Natural killer cell (primary cell): ENCODE measurements at regions not wholly inside any gene's neighbourhood (a gene's known extent, or its start where the extent isn't known, plus 50 kb on each side); places are given as distances from the start of the nearest gene placed in this dataset.

Experiments
- ATAC-seq, 3 donors: fragments of 150-1000 bp in 2 of 3; fragments of 200-7000 bp in 1 of 3; cut with Tn5 transposase; 1 replicate in 1 of 3; 2 replicates in 2 of 3; pipeline ENCODE4 v1.10.0; 2021; ENCODE audit warnings: mild to moderate bottlenecking in 2 of 3, moderate library complexity in 2 of 3
- DNase-seq, 2 donors: peaks; one replicate each; pipeline versions ENCODE4 v3.0.0 to v3.0.0-alpha.2; 2013 to 2021; ENCODE audit warnings: mixed read lengths in 1 of 2
- H3K27ac ChIP-seq: one replicate; pipeline ENCODE4 v1.5.1; 2013; ENCODE audit warnings: mild to moderate bottlenecking, low read length
- H3K27me3 ChIP-seq: one replicate; pipeline ENCODE4 v1.6.1; 2013; ENCODE audit warnings: low read length; ENCODE audit not compliant: control insufficient read depth, insufficient read depth
- H3K36me3 ChIP-seq: one replicate; pipeline ENCODE4 v1.6.1; 2013; ENCODE audit warnings: low read length; ENCODE audit not compliant: control insufficient read depth, insufficient read depth
- H3K4me1 ChIP-seq: one replicate; pipeline ENCODE4 v1.6.1; 2013; ENCODE audit warnings: low read length; ENCODE audit not compliant: control insufficient read depth, insufficient read depth
- H3K4me3 ChIP-seq: one replicate; pipeline ENCODE4 v1.5.1; 2013; ENCODE audit warnings: low read length
- H3K9me3 ChIP-seq: one replicate; pipeline ENCODE4 v1.6.1; 2013; ENCODE audit warnings: low read length; ENCODE audit not compliant: control insufficient read depth, insufficient read depth
- H3K27ac Mint-ChIP-seq, 2 donors: one replicate each; pipeline ENCODE4 v1.8.0; 2022; ENCODE audit warnings: mild to moderate bottlenecking in 2 of 2, mixed read lengths in 2 of 2, moderate library complexity in 1 of 2
- H3K27me3 Mint-ChIP-seq, 2 donors: one replicate each; pipeline ENCODE4 v1.8.0; 2022; ENCODE audit warnings: low read depth in 2 of 2, mixed read lengths in 2 of 2
- H3K36me3 Mint-ChIP-seq: one replicate; pipeline ENCODE4 v1.8.0; 2022; ENCODE audit warnings: mixed read lengths
- H3K4me1 Mint-ChIP-seq, 2 donors: one replicate each; pipeline ENCODE4 v1.8.0; 2022; ENCODE audit warnings: mixed read lengths in 2 of 2
- H3K4me3 Mint-ChIP-seq: one replicate; pipeline ENCODE4 v1.8.0; 2022; ENCODE audit warnings: mild to moderate bottlenecking, moderate library complexity, mixed read lengths
- H3K9me3 Mint-ChIP-seq, 2 donors: one replicate each; pipeline ENCODE4 v1.8.0; 2022; ENCODE audit warnings: mixed read lengths in 2 of 2
- CTCF ChIP-seq: fragments of 200-600 bp; IDR thresholded peaks from one replicate; pipeline ENCODE4 v1.8.0; 2022; ENCODE audit warnings: antibody characterized with exemption
- WGBS: methylation state at CpG from one replicate; pipeline ENCODE4 v1.1.7; 2013; ENCODE audit warnings: missing lambda C conversion rate; ENCODE audit not compliant: insufficient coverage; 5-methylcytosine and 5-hydroxymethylcytosine counted together
- intact Hi-C: fragments of 100-400 bp; cut with micrococcal nuclease; formaldehyde crosslinking; loops from one replicate; pipeline ENCODE4 v1.14.2; 2022

GRCh38 chr13:62525652-62526051 lies 1110.0 kb upstream of the PCDH20 start:
- Mint-ChIP-seq H3K9me3 (peaks cover 3 to 6% of the 10 kb centered on the region in 2 donors), H3K36me3 (peaks cover 1% of the 10 kb centered on the region), H3K27me3 (no peaks in the 10 kb centered on the region), H3K4me3 (no peak overlapping the region), H3K27ac (no peak overlapping the region), H3K4me1 (no peaks in the 10 kb centered on the region)
- no peak for TF ChIP-seq CTCF
- H3K27ac ChIP-seq = no peak overlapping the region
- no peaks in the 10 kb centered on the region for H3K9me3 ChIP-seq
- ATAC-seq (no peak), DNase-seq (no peak)
- no CpG with 5 or more reads among the region's 2 CpGs for WGBS
- H3K4me1 ChIP-seq = no peaks in the 10 kb centered on the region
- intact Hi-C loops = no loop called here
- no peak overlapping the region for H3K4me3 ChIP-seq
- no peaks in the 10 kb centered on the region for H3K36me3 ChIP-seq
- no peaks in the 10 kb centered on the region for H3K27me3 ChIP-seq

- ATAC-seq (no peak), DNase-seq (no peak)
- no peaks in the 10 kb centered on the region for H3K27me3 ChIP-seq
- no peaks in the 10 kb centered on the region for H3K36me3 ChIP-seq
- H3K27ac ChIP-seq = no peak overlapping the region
- peaks cover 8% of the 10 kb centered on the region for H3K36me3 Mint-ChIP-seq
- H3K4me1 Mint-ChIP-seq = no peaks in the 10 kb centered on the region
- H3K27me3 Mint-ChIP-seq = no peaks in the 10 kb centered on the region
- no peak overlapping the region for H3K27ac Mint-ChIP-seq
- H3K9me3 ChIP-seq = no peaks in the 10 kb centered on the region
- no peaks in the 10 kb centered on the region for H3K4me1 ChIP-seq
- no peak overlapping the region for H3K4me3 ChIP-seq
- intact Hi-C loops = no loop called here
- 100% methylated on average over 1 of the region's 1 CpG for WGBS
- TF ChIP-seq CTCF = no peak
- H3K4me3 Mint-ChIP-seq = no peak overlapping the region
- H3K9me3 Mint-ChIP-seq = peaks cover 8 to 15% of the 10 kb centered on the region in 2 donors
Measured at GRCh38 chr13:62524498-62524897, 1108.8 kb upstream of the PCDH20 start.

GRCh38 chr13:62524061-62524460 lies 1108.4 kb upstream of the PCDH20 start:
- Mint-ChIP-seq H3K27me3 (no peaks in the 10 kb centered on the region), H3K36me3 (peaks cover 8% of the 10 kb centered on the region), H3K4me3 (no peak overlapping the region), H3K9me3 (peaks cover 8 to 16% of the 10 kb centered on the region in 2 donors), H3K4me1 (no peaks in the 10 kb centered on the region), H3K27ac (no peak overlapping the region)
- H3K27me3 ChIP-seq = no peaks in the 10 kb centered on the region
- H3K9me3 ChIP-seq = no peaks in the 10 kb centered on the region
- H3K36me3 ChIP-seq = no peaks in the 10 kb centered on the region
- no peak overlapping the region for H3K4me3 ChIP-seq
- no peak overlapping the region for H3K27ac ChIP-seq
- DNase-seq = no peak
- TF ChIP-seq CTCF = no peak
- H3K4me1 ChIP-seq = no peaks in the 10 kb centered on the region
- intact Hi-C loops = no loop called here
- WGBS = 83% methylated on average over 1 of the region's 2 CpGs
- ATAC-seq = no peak
